ENCODE measurements at regions not wholly inside any gene's neighbourhood (a gene's known extent, or its start where the extent isn't known, plus 50 kb on each side); places are given as distances from the start of the nearest gene placed in this dataset.

DNA sequence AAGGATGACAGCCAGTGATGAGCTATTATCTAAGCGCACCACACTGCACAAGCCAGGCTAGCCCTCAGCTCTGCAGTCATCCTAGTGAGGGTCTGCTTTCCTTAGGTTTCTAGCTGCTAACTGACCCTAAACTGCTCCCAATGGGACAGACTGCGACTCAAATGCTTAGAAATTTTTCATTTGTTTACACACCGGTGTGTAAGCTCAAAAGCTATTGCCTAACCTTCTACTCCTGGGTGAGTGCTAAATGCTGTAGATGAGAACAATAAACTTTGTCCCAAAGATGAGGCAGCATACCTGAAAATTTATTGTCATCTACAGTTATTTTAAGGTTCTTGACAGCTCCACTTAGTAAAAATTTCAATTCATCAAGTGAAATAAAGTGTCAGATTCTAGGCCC is 311.4 kb downstream of the TMEM167A start:
- TF ChIP-seq, protein P1, sequence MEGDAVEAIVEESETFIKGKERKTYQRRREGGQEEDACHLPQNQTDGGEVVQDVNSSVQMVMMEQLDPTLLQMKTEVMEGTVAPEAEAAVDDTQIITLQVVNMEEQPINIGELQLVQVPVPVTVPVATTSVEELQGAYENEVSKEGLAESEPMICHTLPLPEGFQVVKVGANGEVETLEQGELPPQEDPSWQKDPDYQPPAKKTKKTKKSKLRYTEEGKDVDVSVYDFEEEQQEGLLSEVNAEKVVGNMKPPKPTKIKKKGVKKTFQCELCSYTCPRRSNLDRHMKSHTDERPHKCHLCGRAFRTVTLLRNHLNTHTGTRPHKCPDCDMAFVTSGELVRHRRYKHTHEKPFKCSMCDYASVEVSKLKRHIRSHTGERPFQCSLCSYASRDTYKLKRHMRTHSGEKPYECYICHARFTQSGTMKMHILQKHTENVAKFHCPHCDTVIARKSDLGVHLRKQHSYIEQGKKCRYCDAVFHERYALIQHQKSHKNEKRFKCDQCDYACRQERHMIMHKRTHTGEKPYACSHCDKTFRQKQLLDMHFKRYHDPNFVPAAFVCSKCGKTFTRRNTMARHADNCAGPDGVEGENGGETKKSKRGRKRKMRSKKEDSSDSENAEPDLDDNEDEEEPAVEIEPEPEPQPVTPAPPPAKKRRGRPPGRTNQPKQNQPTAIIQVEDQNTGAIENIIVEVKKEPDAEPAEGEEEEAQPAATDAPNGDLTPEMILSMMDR (IDR thresholded peaks at IDR 0.05; ENCODE audit: insufficient read depth, low read length), result no peak
- no peak for TF ChIP-seq POLR2AphosphoS5 (IDR thresholded peaks at IDR 0.05; ENCODE audit: low read depth)

Data from HL-60 (cell line).